Myocyte (in vitro differentiated cells): ENCODE measurements at regions not wholly inside any gene's neighbourhood (a gene's known extent, or its start where the extent isn't known, plus 50 kb on each side); places are given as distances from the start of the nearest gene placed in this dataset.
A peak's percentile ranks its signal among the peaks of the same experiment; 100 is the strongest.

Experiments used
- DNase-seq: peaks from one replicate; pipeline ENCODE4 v3.0.0-alpha.2; 2012; ENCODE audit warnings: low read depth

DNA sequence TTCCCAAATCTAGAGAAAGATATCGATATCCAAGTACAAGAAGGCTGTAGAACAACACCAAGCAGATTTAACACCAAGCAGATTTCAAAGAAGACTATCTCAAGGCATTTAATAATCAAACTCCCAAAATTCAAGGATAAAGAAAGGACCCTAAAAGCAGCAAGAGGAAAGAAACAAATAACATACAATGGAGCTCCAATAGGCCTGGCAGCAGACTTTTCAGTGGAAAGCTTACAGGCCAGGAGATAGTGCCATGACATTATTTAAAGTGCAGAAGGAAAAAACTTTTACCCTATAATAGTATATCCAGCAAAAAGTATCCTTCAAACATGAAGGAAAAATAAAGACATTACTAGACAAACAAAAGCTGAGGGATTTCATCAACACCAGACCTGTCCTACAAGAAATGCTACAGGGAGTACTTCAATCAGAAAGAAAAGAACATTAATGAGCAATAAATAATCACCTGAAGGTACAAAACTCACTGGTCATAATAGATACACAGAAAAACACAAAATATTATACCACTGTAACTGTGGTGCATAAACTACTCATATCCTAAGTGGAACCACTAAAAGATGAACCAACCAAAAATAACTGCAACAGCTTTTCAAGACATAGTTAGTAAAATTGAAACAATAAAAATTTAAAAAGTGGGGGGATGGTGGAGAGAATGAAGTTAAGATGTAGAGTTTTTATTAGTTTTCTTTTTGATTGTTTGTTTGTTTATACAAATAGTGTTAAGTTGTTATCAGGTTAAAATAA is 267.2 kb downstream of the AUH start:
- DNase-seq, result no peak

DNA sequence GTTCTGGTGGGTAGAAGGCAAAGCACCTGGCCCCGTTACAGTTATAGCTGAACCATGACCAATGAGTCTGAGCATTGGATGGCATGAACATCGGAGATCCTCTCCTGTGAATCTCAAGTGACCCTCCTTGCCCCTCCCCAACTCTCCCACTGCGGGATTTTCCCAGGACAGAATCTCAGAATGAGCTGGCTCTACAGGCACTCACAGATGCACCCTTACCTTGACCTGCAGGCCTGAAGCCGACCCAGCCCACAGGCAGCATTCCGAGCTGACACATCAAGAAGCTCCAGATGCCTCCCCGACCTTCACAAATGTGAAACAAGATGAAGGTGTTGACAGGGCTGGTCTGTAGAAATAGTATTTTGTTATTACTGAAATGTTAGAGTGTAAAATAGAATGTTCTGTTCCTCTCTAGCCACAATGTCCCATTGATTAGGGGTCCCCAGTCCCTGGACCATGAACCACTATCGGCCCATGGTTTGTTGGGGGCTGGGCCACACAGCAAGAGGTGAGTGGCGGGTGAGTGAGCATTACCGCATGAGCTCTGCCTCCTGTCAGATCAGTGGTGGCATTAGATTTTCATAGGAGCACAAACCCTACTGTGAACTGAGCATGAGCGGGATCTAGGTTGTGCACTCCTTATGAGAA is 263.4 kb downstream of the AUH start:
- no peak for DNase-seq

DNA sequence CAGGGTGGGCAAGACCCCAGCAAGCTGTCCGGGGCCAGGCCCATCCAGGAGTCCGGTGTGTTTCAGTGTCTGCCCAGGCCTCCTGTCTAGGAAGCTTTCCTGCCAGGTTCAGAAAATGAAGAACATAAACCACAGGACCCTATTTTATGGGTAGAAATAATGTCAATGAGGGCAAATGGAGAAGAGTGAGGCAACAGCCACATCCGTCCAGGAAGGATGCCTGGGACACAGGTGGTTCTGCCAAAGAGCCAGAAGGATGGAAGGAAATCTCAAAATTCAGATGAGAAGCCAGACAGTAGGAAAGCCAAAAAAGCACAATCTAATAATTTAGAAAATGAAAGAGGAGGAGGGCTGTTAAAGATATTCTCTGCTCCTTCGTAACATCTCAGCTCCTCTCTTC is 262.3 kb downstream of the AUH start:
- no peak for DNase-seq

DNA sequence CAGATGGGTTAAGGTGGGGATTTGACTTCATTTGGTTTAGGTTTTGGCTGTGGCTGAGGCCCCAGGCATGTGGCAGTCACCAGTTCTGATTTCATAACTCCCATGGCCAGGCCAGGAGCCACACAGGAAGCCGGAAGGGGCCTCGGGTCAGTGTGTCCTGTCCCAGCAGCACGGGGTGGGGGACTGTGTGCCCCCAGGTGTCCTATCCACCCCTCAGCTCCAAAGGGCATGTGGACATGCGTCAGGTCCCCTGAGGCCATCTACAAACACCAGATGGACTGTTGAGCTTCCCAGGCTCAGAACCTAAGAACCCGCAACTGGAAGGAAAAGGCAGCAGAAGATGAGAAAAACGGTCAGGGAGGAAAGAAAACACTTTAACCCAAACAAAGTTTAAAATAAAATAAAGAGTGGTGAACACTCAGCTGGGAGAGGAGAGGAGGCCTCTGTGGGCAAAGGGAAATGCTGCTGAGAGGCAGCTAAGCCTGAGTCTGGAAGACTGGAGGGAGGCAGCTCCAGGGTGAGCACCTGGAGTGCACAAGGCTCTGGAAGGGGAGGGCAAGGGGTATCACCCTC is 260.8 kb downstream of the AUH start:
- DNase-seq, result no peak

DNA sequence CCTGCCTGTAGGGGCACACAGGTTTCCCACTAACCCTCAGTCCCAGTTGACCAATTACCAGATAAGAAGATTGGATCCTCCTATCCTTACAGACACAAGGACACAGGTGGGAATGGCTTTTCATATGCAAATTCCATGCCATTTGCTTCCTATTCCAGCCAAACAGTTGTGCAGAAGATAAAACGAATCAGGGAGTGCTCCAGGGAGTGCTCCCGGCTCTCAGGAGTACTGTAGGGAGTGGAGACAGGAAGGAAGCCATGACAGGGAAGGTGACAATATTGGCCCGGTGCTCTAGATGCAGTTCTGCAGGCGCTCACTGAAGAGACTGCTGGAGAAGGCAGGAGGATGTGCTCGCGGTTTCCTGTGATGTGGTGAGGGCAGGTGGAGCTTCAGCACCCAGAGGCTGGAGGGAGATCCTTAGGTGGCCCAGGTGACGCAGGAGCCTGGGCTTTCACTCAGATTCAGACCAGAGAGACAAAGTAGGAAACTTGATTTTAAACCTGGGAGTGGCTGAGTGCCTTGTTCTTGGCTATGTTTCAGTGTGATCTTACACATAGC is 260.0 kb downstream of the AUH start:
- DNase-seq, result no peak

DNA sequence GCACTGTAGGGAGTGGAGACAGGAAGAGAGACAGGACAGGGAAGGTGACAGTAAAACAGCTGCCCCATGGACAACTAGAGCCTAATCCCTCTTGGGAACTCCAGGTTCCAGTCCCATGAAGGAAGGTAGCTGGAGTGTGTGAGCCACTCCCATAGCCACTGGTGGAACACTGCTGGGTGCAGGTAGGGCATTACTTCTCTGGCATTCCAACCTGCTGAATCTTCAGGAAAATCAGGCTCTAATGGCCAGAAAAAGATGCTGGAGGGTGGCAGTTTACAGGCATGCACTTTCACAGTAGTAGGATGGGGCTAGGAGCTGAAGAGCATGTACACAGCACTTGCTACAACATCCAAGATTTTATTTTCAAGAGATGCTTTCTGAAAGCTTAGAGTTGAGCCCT is 259.4 kb downstream of the AUH start:
- DNase-seq, result no peak

DNA sequence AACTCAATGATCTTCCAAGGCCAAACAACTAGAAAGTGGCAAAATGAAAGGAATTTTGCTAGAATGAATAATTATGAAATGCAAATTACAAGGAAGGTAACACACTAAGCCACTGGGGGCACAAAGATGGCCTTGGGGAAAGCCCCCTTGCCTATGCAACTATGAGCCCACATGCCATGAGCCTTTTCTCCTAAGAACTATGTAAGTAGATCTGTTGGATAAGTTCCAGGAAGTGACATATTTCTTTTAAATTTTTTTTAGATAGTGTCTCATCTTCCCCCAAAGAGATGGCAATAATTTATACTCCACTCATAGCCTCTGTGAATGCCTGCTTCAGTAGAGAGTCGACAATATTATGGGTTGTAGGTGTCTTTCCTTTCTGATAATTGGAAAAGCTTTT is 257.8 kb downstream of the AUH start:
- no peak for DNase-seq

DNA sequence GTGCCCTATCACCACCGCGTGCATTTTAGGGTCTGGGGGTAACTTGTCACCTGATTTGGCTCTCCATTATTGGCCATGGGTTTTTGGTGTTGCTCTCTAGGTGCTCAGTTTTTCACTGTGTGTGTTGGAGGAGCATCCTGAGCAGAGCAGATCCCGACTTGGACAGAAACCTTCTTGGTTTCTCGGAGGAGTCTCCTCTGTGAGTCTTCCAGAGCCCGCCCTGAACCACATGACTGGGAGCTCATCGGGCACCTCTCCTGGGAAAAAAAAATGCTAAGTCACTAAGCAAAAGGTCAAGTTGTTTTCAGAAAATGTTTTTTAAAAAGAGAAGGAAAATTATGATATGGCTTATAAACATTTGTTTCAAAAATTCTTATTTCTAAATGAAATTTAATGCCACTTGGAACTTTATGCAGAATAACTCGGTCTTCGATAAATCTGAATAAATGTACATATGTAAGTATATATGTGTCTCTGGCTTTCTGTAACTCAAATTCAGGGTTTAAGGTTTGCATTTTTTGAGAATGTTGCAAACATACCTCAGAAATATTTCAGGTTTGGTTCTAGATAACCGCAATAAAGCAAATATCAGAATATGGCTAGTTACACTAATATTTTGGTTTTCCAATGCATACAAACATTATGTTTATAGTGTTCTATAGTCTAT is 255.2 kb downstream of the AUH start:
- no peak for DNase-seq

DNA sequence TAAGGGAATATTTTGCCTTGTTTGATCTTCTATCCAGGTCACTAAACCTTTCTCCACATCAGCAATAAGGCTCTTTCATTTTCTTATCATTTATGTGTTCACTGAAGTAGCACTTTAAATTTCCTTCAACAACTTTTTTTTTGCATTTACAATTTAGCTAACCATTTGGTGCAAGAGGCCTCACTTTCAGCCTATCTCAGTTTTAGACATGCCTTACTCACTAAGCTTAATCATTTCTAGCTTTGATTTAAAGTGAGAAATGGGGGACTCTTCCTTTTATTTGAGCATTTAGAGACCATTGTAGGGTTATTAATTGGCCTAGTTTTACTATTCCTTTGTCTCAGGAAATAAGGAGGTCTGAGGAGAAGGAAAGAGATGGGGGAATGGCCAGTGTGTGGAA is 250.5 kb downstream of the AUH start:
- DNase-seq, result no peak

DNA sequence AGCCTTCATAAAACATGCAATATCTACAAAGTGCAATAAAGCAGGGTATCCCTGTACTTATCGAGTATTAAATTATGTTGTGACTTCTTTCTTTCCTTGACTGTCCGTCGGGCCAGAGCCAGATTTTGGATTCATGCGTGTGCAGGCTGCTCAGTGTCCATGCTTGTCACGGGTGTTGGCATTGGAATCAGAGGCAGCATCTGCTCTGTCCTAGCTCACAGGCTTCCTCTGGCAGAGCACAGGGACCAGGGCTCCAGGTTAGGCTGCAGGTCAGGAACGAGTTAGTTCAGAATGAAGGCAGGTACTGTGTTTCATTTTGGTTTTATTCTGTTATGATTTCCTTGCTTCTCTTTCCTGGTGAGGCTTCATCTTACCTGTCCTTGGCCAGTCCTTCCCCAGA is 249.8 kb downstream of the AUH start:
- no peak for DNase-seq

DNA sequence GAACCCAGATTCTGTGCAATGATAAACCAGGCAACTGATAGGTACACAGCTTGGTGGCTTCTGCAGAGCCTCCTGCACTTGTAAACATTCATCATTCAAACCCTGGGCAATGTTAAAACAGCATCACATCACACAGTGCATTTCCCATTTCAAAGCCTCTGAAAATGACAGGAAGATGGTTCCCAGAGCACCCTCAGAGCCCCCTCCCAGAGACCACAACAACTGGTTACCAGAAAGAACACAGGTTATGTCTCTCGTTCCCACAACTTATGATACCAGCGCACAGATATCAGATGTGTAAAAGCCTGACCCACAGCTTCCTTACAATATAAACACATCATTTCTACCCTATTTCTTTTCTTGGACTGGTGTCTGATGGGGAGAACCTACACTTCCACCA is 248.7 kb downstream of the AUH start:
- no peak for DNase-seq

DNA sequence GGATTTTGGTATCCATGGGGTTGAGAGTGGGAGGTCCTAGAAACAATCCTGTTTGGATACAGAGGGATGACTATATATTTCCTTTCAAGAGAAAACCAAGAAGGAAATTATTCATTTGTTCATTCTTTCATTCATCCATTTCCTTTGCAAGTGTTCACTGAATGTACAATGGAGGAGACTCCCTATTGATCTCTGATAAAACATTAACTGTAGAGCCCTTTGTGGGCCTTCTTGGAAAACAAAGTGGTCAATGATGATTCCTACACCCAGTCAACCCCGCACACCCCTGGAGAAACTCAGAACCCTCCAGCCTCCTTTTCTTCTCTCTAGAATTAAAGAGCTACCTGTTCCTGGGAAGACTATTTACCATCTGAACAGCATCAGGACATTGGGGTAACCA is 247.3 kb downstream of the AUH start:
- no peak for DNase-seq

DNA sequence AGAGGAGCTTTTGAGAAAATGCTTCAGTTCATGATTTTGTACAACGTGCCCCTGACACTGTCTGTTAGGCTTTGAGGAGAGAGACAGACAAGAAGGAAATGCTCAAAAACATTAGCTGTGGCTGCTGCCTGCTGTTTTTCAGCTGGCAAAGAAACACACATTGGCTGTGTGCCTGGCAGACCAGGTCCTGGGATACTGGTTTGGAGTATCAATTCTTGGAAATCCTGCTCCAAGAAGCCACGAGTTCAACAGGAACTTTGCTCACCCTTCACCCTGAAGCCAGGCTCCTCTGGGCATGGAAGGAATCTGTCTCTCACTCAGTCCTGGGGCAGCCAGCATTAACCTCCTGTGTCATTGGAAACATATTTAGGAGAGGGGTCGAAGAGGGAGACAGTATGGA is 245.5 kb downstream of the AUH start:
- DNase-seq, result peak; percentile 22

DNA sequence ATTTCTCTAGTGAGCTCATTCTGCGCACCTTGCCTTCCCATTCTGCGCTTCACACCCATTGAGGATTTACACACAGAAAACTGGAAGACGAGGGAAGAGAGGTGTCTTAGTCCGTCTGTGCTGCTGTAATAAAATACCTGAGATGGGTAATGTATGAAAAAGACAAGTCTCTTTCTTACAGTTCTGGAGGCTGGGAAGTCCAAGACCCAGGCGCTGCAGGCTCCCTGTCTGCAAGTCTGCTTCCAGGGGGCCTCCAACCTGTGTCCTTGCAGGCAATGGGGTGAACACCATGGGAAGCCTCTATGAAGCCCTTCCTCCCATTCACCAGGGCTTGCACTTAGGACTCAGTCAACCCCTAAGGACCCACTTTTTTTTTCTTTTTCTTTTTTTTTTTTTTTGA is 245.0 kb downstream of the AUH start:
- no peak for DNase-seq

DNA sequence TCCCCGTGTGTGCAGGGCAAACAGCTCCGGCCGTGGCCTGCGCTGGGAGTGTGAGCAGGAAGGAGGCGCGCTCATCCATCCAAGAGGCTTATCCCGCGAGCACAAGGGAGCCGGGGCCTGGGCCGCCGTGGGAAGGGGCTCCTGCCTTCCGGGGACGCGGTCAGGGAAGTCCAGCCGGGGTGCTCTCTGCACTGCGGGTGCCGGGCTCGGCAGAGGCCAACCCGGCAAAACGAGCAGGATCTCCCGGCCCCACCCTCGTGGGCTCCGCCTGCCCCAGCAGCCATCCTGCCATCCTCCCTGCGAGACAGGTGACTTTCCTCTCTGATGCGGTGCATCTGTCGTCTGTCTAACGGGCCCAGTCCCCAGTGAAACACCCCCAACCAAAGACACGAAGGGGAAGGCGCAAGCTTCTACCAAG is 244.2 kb downstream of the AUH start:
- DNase-seq, result no peak

DNA sequence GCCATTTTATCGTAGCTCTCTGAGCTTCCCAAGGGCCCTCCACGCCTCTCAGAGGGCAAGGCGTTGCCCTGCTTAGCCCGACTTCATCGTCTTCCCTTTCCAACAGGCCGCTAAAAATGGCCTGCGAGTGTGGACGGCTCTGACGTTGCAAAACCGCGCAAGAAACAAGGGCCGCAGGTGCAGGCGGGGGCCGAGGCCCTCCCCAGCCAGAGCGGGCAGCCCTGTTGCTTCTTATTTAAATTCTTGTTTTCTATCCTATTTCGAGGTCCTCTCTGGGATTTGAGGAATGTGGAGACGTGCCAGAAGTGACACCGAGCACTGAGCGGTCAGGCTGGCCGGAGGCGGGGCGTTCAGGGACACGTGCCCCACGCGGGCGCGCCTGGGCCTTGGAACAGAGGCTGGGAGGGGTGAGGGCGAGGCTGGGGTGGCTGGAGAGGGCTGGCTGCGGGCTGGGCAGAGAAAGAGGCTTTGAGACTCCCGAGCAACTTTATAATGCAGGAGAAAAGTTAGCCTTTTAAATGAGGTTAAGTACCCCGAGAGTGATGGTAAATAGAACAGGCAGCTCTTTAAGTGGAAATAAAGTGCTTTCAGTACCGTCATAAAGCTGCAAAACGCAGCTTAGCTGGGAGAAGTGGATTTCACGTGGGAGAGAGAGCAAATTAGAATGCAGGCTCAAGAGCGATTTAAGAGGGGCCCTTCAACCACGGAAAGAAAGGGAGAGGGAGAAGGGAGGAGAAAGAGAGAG is 243.6 kb downstream of the AUH start:
- peak; percentile 91 for DNase-seq

DNA sequence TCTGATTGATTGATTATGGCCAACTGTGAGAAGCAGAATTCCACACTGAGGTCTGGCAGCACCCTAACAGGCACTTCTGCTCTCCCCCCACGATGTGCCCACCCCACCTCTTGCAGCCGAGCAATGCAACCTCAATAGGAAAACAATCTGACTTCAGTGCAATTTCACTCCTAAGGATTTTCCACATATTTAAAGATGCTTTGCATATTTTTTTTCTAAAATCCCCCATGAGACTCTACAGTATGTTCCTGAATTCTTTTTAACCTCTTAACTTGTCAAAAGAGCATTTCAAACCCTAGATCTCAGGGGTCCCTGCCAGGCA is 243.1 kb downstream of the AUH start:
- DNase-seq, result no peak

DNA sequence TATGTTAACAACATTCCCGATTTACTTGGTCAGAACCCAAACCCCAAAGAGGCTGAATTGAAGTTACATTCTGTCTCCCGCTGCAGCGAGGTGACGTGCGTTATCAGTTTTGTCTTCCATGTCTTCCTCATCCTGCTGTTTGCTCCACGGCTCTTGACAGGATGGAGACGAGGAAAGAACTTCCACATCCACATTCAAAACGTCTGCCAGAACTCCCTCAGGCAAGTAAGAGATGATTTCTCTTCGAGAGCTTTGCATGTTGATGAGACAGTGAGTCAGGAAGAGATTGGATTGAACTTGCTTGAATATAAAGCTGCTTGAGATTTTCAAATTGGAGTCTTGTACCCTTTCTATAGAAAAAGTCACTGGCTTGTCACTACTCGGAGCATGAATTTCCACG is 242.6 kb downstream of the AUH start:
- DNase-seq, result no peak

DNA sequence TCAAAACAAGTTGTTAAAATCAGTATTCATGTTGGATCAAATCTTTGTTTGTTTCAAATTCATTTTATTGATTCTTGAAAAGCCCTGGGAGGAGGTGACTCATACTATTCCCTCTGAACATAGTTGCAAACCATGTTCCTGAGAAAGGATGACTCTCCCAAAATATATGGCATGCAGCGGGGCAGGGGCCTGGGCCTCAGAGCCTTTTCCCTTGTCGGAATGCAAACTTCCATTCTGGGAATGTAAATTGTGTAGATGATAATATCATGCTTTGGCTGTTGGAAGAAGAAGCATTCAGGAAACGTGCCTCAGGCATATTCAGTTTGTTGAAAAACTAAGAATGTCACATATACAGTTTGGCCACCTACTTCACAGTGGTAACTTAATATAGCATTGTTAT is 242.0 kb downstream of the AUH start:
- peak; percentile 13 for DNase-seq

DNA sequence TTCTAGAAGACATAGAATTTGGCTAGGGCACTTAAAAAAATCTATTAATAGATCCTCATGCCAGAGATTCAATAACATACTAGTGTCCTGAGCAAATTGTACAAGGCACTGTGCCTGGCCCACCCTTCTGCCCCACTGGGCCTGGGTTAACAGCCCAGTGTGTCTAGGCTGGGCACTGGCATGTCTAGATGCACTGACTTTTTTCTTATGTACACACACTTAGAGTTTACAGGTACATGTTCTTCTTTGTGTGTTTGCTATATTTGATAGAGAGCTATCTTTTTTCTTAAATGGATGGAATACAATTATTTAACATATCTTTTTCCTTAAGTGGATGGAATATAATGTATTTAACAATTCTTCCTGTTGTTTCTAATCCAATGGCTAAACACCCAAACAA is 241.5 kb downstream of the AUH start:
- no peak for DNase-seq

DNA sequence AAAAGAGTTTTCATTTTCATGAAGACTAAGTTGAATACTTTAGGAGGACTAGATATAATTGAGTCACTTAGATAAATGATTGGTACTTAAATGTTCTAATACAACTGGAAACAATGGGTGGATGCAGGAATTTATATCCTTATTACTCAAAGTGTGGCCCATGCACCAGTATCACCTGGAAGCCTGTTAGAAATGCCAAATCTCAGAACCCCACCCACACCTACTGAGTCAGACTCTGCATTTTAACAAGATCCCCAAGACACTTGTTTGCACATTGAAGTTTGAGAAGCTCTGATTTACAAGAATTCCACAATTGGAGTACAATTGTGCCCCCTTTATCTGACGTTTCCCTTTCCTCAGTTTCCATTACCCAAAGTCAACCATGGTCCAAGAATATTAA is 239.0 kb downstream of the AUH start:
- DNase-seq, result no peak
